Kidney epithelial cell (primary cell): ENCODE measurements at regions not wholly inside any gene's neighbourhood (a gene's known extent, or its start where the extent isn't known, plus 50 kb on each side); places are given as distances from the start of the nearest gene placed in this dataset.

Experiments used
- DNase-seq: peaks from one replicate; pipeline ENCODE4 v3.0.0-alpha.2; 2010; ENCODE audit warnings: low read depth
- H3K27me3 ChIP-seq: 2 replicates; pipeline ENCODE4 v1.6.0; 2011; ENCODE audit warnings: low read length; ENCODE audit not compliant: control insufficient read depth, insufficient read depth
- H3K36me3 ChIP-seq: 2 replicates; pipeline ENCODE4 v1.5.1; 2011; ENCODE audit warnings: low read length; ENCODE audit not compliant: control insufficient read depth, insufficient read depth
- H3K4me3 ChIP-seq: 2 replicates; pipeline ENCODE4 v1.5.1; 2011; ENCODE audit warnings: low read depth, mild to moderate bottlenecking, control low read depth, low read length
- CTCF ChIP-seq: IDR thresholded peaks from 2 replicates; pipeline ENCODE4 v1.5.1; 2011; ENCODE audit warnings: mild to moderate bottlenecking, moderate library complexity, low read length, control low read depth, inconsistent platforms; ENCODE audit not compliant: insufficient read depth, poor library complexity, severe bottlenecking

- no peak for DNase-seq
- no peaks in the 10 kb centered on the region for H3K27me3 ChIP-seq
- TF ChIP-seq CTCF = no peak
- H3K36me3 ChIP-seq = no peaks in the 10 kb centered on the region
- H3K4me3 ChIP-seq = no peak overlapping the region
Observed at GRCh38 chr4:159674241-159674640, 571.4 kb downstream of the RAPGEF2 start.

- no peak for TF ChIP-seq CTCF
- H3K27me3 ChIP-seq = no peaks in the 10 kb centered on the region
- no peak overlapping the region for H3K4me3 ChIP-seq
- no peak for DNase-seq
- H3K36me3 ChIP-seq = no peaks in the 10 kb centered on the region
Observed at GRCh38 chr4:159677521-159677920, 574.6 kb downstream of the RAPGEF2 start.

- Histone ChIP-seq H3K4me3 (no peak overlapping the region), H3K36me3 (no peaks in the 10 kb centered on the region), H3K27me3 (no peaks in the 10 kb centered on the region)
- DNase-seq = no peak
- TF ChIP-seq CTCF = no peak
Observed at GRCh38 chr4:159682996-159683395, 580.1 kb downstream of the RAPGEF2 start.

- Histone ChIP-seq H3K36me3 (no peaks in the 10 kb centered on the region), H3K4me3 (no peak overlapping the region), H3K27me3 (no peaks in the 10 kb centered on the region)
- DNase-seq = no peak
- TF ChIP-seq CTCF = no peak
Observed at GRCh38 chr4:159684061-159684460, 581.2 kb downstream of the RAPGEF2 start.

- no peak for TF ChIP-seq CTCF
- no peak for DNase-seq
- H3K27me3 ChIP-seq = no peaks in the 10 kb centered on the region
Observed at GRCh38 chr4:159685340-159686092, 582.6 kb downstream of the RAPGEF2 start.

GRCh38 chr4:159689526-159689925 is 586.6 kb downstream of the RAPGEF2 start:
- Histone ChIP-seq H3K36me3 (no peaks in the 10 kb centered on the region), H3K4me3 (no peak overlapping the region), H3K27me3 (no peaks in the 10 kb centered on the region)
- no peak for TF ChIP-seq CTCF
- DNase-seq = no peak

More at GRCh38 chr4:159685340-159686092, 582.6 kb downstream of the RAPGEF2 start:
- Histone ChIP-seq H3K36me3 (no peaks in the 10 kb centered on the region), H3K4me3 (no peak overlapping the region)
